Stimulated activated CD4-positive, alpha-beta T cell treated with anti-CD3 and anti-CD28 coated beads, Interleukin-1b, Interleukin-23, amount 100 ng/mL, for 1 hour (primary cell): ENCODE measurements at regions not wholly inside any gene's neighbourhood (a gene's known extent, or its start where the extent isn't known, plus 50 kb on each side); places are given as distances from the start of the nearest gene placed in this dataset.

ENCODE experiments used
- DNase-seq, 2 donors: peaks; one replicate each; pipeline ENCODE4 v3.0.0-alpha.2; 2020; ENCODE audit warnings: low read depth in 2 of 2

DNA sequence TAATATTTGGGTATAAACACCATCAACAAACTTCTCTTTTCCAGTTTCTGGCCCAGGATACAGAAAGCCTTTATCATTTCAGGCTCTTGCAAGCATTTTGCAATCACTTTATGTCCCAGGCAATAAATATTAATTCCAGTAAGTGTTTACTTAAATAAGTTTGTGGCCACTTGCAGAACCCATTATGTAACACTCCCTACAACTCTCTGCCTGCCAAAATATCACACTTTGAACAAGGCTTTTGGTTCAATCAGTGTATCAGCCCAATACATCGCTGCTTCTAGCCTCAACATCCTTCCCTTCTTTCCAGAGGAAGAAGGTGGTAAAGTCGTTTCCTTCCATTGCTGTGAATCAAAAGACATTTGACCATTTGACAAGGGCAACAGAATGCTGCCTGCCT, 203.0 kb upstream of the USP25 start:
- no peak for DNase-seq

DNA sequence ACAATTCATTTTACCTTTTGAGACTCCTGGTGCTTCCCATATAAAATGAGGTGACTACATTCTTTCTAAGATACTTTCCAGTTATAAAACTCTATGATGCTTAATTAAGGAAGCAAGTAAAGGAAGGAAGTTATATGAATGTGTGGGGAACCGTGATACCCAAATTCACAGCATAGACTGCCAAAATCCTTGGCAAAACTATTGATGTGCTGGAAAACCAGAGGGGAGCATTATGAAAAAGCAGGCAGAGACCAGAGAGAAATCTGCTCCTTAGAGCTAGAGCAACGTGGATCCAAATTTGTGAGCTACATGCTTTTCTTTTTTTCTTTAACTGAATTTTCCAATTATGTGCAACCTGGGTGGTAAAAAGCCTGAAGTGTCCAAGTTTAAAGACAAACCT, 201.4 kb upstream of the USP25 start:
- no peak for DNase-seq

DNA sequence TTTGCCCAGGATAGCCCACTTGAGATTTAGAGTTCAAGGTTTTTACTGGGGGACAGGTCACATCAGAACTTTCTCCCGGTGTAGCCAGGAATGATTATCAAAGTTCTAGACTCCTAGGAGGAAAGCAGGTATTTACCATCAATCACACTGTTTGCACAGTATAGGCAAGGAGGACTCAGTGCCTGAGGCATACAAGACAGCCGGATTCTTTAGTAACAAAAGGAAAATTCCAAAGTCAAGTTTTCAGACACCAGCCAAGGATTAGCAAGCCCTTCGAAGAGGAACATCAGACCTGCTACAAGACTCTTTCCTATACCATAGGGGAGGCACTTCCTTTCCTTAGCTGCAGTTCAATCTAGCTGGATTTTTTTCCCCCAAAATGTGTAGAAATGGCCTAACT, 197.8 kb upstream of the USP25 start:
- DNase-seq = no peak

DNA sequence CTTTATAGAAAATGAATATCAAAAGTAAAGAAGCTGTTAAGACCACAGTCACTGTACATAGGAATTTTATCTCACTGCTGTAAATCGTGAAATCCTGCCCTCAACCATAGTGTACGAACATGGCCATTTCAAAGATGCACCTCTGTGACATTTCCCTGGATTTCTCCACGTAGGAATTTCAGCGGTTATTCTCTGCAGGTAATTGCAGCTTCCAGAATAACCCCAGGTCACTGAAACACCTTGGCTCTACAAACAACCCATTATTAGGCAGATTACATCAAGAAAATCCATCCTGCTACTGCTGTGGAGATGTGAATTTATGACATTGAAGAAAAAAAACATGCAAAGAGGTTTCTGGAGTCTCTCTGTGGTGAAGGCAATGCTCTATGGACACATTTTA, 196.2 kb upstream of the USP25 start:
- no peak for DNase-seq

DNA sequence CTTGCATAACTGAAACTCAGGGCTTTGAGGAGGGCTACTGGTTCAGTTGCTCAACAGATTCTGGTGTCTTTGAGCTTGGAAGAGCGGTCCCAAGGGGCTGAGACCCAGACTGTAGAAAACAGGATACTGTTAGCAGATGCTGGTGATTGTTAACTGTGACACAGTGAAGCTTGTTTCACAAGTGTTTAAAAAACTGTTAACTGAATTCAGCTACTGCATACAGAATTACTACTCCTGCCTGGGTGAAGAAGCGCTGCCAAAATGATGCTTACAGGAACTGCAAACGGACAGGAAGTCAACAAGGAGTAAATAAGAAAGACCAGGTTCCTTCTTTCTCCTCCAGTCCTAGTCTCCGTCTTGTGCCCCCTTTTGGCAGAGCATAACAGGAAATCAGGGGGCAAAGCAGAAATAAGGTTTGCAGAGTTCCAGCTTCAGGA, 195.3 kb upstream of the USP25 start:
- no peak for DNase-seq

DNA sequence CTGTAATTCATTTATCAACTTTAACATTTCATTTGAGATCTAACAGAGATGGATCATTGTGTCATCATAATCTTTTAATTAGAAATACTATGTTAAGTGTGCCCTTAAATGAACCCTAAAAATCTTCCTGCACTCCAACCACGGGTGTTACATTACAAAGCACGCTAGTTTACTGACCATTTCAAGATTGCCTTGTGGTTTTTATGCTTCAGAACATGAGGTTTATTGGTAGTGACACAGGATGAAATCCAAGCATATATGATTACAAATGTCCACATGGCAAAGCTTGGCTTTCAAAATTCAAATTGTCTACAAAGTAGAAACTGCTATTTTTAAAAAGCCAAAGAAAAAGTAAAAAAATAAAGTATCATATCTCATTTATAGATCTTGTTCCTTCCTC, 190.4 kb upstream of the USP25 start:
- no peak for DNase-seq

DNA sequence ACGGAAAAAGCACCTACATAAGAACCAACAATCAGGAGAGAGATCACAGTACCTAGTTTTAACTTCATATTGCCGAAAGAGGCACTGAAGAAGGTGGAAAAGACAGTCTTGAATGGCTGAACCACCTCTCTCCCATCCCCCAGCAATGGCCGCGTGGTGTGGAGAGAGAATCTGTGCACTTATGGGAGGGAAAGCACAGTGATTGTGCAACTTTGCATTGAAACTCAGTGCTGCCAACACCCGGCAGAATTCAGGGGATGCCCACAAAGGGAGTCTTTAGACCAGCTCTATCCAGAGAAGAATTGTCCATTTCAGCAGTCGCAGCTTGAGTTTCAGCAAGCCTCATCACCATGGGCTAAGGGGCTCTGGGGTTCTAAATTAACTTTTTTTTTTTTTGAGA, 186.3 kb upstream of the USP25 start:
- no peak for DNase-seq

DNA sequence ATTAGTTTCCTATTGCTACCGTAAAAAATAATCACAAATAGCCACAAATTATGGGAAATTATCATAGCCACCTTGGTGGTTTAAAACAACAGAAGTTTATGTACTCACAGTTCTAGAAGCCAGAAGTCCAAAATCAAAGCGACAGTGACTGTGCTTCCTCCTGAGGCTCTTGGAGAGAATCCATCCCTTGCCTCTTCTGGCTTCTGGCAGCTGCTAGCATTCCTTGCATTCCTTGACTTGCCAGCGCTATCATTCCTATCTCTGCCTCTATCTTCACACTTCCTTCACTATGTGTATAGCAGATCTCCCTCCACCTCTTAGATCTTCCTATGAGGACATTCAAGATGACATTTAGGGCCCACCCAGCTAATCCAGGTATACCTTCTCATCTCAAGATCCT, 180.1 kb upstream of the USP25 start:
- DNase-seq = no peak

DNA sequence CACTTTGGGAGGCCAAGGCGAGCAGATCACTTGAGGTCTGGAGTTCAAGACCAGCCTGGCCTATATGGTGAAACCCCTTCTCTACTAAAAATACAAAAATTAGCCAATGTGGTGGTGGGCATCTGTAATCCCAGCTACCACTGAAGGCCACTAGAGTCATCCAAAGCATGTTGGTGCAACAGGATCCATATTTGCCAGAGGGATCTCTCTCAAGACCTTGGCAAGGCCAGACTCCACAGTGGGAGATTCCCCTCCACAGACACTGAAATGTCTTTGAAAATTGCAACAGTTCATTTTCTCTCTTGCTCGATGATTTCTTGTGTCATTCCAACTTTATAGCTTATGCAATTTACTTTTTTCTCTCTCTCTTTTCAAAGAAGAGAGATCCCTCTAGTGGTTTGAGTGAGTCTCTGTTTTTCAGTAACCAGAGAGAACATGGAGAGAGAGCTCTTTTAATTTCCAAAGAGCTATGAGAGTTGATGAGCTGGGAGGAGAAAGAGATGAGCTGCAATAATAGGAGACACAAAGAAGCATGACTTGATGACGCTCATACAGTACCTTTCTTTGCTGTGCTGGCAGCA, 176.8 kb upstream of the USP25 start:
- no peak for DNase-seq

DNA sequence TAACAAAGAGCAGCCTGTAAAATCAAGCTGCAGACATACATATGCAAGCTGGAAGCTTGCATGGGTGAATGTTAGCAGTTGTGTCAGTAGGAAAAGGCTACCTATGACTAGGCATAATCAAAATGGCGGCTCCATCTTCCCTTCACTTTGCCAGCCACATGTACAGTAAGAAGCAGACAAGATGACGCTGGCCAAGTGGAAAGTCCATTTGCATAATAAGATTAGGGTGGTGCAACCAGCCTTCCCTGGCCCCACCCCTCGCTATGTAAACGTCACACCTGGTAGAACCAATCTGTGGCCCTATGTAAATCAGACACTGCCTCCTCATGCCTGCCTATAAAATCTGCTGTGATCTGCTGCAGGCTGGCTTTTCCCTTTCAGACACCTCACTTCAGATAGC, 171.9 kb upstream of the USP25 start:
- DNase-seq = no peak

DNA sequence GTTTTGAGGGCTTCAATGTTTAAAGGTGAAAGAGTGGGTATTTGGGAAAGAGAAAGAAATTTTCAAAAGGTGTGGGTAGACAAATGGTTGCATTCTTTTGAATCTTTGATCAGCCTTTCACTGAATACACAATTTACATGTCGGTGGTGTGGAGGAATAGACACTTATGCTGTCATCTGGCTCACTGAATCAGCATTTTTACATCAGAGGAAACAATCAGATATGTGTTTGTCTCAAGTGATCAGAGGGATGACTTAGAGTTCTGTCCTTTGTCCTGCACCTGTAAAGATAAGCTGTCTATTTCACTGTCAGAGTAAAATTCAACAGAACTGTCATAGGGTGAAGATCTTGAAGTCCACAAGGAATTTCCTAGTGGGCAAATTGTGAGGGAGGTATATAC, 170.9 kb upstream of the USP25 start:
- no peak for DNase-seq

DNA sequence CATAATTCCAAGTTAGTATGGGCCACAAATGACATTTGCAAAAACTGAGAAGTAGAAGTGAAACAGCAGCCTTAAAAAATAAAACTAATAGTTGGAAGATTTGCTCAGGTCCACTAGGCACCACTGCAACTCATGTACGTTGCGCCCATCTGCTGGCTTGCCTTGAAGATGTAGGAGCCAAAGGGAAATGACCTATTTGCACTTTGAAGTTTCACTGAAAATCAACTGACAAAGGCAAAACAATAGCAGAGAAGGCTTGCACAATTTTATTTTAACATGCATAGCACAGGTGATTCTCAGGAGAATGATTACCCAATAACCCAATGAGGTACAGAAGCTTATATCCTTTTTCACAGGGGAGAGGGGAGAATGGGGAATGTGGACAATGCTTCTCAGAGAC, 170.1 kb upstream of the USP25 start:
- no peak for DNase-seq

DNA sequence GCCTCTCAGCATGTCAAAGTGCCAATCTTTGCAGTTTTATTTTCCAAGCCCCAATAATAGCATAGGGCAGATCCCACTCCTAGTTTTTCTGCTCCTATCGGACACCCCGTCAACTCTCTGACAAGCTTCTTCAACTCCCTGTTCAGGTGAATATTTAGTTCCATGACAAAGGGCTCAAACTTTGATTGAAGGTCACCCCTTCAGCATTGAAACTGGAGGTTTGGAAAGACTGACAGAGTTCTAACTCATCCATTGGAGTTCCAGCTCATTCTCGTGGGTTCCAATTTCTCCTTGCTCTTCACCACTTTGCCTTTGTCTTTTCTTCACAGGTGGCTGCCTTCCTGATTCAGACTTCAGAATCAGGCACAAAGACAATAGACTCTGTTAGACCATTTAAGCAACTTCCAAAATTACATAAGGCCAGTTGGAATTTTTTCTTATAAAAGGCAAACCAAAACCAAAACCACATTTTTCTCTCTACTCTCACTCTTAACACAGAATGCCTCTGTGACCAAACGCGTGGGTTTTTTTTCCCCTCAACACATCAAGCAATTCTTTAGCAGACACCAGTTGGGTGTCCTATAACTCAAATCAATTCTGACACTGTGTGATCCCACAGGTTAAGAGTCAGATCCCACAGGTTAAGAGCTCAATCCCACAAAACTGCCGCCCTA, 169.3 kb upstream of the USP25 start:
- no peak for DNase-seq

DNA sequence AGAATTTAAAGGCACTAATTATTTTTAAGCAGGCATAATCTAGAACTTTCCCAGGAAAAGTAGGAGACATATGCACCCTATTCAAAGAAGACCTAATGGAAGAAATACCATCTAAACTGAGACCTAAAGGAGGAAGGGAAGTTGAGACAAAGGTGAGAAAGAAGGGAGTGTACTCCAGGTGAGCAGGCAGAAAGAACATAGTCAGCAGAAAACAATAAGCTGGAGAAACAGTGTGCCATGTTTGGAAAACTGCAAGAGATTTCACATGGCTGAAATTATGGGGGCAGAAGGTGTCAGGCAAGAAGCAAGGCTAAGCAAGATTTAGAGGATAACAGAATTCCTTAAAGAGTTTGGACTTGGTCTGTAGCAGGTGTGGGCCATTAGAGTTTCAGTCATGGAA, 167.0 kb upstream of the USP25 start:
- DNase-seq = no peak

DNA sequence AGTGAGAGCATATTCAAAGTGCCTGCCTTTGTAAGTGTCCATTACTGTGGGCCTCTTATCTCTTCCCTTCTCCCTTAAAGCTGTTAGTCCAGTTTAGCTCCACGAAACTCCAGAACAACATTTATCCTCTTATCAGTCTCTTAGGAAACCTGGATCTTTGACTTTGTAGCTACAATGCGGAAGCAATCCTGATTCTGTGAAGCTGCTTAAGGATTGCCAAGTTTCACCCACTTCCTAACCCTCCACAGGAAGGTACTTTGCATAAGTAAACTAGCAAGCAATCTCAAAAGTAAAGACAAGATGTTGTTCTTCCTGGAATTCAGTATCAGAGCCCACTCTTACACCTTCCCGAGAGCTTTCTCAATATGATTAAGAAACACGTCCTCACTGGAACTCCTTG, 164.9 kb upstream of the USP25 start:
- DNase-seq = no peak

DNA sequence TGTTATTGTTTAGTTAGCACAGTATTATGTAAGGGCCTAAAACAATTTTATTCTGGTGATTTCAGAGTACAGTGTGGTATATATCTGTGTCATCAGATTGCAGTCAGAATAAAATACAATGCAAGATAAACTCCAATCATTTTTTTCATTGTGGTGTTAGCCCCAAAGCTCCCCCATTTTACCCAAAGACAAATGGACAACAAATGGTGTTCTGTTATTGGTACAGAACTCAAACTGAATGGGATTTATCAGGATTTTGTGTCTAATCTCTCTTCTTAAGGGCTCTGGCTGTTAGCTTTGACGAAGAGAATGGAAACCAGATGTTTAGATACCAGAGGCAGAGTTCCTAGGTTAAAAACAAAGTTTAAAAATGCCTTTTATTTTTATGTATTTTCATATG, 163.1 kb upstream of the USP25 start:
- no peak for DNase-seq

DNA sequence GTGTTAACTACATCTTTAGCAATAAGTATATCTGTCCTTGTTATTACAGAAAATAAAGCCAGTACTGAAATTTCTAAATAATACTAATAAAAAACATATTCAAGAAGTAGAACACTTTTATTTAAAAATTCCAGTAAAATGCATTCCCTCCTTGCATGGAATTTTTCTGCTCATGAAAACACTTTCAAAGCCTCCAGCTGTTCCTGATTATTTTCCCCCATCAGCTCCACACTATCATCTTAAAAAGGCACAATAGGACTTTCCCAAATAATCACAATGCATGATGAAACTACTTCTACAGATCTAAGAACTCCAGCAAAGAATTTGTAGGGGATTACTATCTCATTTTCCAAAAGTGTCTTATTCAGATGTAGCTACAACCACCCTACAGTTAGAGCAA, 162.6 kb upstream of the USP25 start:
- DNase-seq = no peak

DNA sequence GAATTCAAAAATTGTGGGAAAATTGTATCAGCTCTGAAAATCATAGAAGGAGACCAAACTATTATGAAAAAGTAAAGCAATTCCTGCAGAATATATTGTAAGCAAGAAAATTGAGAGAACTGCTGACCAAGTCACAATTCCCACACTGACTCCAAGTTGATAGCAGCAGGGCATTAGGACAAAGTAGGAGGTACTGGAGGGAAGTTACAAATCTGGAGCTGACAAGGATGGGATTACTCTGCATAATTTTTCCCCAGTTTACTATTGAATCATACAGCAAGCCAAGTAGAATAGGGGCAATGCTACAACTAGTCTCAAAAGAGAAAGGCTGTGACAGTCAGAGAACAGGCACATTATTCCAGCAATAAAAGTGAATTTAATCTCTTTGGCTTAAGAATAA, 161.3 kb upstream of the USP25 start:
- no peak for DNase-seq

DNA sequence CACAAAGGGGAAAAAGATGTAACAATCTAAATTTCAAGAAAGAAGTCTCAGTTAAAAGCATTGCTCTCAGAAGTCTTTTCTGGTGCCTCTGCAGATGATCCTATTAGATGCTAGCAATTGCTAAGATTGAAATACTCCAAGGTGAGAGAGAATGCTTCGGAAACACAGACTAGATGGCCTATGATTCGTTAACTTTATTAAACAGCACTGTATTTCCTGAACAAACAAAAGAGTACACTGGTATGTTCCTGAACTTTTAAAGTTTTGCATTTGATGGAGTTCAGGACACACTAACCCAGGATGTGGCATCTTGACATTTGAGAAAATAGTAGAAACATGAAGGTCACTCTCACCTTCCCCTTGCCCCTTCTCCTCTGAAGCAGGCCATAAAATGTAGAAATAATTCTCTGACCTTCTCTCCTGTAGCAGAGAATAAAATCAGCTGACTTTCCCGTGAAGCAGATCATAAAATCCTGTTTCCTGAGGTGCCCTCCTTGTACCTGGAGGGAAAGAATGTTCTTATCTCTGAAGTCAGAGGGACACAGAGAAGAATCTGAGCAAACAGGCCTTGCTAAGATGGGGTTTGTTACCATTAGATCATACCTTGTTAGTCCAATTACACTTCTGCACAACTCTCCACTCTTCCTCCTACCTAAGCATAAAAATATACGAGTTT, 142.9 kb upstream of the USP25 start:
- no peak for DNase-seq

DNA sequence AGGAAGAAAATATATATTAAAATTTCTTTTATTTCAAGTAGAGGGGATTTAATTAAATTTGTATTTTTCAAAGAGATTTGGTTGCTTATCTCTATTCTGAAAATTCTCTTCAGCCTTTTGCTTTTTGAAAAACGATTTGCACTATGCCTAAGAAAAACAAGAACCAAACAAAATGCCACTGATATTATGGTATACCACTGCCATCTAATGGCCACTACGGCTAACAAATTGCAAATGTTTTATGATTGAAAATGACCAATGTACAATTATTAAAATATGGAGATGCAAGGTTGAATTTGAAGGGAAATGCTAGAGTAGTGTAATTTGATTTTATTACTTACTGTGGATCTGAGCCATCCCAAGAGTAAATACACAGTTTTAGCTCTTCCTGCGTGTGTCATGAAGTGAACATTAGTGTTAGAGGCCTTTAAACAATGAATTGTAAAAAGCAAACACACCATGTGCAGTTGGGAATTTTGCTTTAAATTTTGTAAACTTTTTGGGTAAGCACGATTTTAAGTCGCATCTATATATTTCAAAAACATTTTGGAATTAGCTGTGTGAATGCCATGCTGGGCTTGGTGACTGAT, 137.4 kb upstream of the USP25 start:
- DNase-seq = no peak

DNA sequence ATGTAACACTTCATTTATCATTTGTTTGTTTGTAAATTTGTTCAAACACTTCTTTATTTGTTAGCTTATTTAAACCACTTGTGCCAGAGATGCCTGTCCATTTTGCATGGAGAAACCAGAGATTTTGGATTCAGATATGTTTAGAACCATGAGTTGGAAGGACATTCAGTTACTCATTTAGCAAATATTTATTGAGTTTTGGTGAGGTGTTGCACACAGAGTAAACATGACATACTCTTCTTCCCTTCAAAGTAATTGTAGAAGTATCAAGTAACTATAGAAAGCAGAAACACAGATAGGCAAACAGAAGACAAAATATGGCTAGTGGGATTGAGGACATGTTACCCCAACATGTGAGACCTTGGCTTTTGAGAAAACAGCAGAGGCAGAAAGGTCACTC, 136.8 kb upstream of the USP25 start:
- DNase-seq = no peak

DNA sequence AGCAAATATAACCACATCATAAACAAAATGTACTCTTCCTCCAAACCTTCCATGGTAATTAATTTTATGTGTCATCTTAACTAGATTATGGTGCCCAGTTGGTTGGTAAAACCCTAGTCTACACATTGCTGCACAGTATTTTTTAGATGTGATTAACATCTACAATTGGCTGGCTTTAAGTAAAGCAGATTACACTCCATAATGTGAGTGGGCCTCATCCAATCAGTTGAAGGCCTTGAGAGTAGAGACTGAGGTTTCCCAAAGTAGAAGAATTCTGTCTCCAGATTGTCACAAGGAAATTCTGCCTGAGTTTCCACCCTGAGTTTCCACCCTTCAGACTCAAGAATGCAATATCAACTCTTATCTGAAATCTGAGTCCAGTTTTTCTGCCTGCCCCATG, 128.4 kb upstream of the USP25 start:
- DNase-seq = no peak

DNA sequence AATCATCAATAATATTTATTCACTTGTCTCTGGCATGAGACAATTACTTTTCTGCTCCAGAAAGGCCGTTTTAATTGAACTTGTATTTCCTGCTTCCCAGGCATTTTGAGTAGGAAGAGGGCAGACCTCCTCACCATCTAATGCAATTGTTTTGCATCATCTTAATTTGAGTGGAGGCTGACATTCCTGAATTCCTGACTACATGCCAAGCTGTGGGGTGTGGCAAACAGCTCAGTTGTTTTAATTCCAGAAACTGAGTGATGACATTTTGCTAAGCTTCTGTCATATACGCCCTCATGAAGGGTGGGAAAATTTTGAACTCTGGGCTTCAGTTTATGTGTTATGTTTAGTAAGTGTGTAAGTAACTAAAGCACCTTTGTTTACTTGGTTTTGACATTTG, 125.4 kb upstream of the USP25 start:
- DNase-seq = no peak
